ENCODE measurements at regions not wholly inside any gene's neighbourhood (a gene's known extent, or its start where the extent isn't known, plus 50 kb on each side); places are given as distances from the start of the nearest gene placed in this dataset.

DNA sequence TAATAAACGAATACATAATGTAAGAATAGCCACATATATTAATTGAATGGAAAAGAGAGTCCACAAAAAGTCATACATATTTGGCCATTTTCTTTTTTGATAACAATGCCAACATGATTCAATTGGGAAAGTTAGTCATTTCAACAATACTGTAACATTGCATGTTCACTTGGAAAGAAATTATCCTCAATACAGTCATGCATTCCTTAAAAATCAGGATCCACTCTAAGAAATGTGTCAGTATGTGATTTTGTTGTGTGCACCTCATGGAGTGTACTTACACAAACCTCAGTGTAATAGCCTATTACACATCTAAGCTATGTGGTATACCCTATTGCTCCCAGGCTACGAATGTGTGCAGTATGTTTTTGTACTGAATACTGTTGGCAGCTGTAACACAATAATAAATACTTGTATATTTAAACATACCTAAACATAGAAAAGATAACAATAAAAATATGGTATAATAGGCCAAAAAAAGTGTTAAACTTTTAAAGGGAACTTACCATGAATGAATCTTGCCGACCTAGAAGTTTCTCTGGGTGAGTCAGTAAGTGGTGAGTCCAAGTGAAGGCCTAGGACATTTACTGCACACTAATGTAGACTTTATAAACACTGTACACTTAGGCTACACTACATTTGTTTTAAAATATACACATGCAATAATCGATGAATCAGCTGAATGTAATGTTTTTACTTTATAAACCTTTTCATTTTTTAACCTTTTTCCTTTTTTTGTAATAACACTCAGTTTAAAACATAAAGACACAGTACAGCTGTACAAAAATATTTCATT is 806.8 kb downstream of the PCDH18 start:
- TF ChIP-seq, protein P1, sequence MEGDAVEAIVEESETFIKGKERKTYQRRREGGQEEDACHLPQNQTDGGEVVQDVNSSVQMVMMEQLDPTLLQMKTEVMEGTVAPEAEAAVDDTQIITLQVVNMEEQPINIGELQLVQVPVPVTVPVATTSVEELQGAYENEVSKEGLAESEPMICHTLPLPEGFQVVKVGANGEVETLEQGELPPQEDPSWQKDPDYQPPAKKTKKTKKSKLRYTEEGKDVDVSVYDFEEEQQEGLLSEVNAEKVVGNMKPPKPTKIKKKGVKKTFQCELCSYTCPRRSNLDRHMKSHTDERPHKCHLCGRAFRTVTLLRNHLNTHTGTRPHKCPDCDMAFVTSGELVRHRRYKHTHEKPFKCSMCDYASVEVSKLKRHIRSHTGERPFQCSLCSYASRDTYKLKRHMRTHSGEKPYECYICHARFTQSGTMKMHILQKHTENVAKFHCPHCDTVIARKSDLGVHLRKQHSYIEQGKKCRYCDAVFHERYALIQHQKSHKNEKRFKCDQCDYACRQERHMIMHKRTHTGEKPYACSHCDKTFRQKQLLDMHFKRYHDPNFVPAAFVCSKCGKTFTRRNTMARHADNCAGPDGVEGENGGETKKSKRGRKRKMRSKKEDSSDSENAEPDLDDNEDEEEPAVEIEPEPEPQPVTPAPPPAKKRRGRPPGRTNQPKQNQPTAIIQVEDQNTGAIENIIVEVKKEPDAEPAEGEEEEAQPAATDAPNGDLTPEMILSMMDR (IDR thresholded peaks at IDR 0.05): no peak
- no peak for TF ChIP-seq EZH2 (IDR thresholded peaks at IDR 0.05; ENCODE audit: borderline replicate concordance, insufficient read depth, low read depth, low read length, poor library complexity, severe bottlenecking)
